ENCODE measurements at regions not wholly inside any gene's neighbourhood (a gene's known extent, or its start where the extent isn't known, plus 50 kb on each side); places are given as distances from the start of the nearest gene placed in this dataset.

DNA sequence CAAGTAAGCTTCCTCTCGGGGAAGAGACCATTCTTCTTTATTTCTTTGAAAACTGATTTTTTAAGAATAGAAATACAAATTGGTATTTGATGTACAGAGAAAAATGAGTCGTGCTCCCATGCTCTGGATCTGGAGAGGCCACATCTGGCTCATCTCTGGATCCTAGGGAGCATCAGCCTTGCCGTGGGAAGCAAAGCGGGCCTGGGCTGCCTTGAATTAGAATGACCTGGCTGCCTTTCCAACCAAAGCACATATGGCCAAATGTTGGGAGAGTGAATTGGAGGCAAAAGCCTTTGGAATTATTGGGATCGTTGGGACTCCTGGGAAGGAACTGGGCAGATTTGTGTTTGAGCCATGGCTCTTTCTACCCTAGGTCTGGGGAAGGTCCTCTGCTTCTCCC lies 80.0 kb downstream of the SLC25A47 start:
- POLR2A ChIA-PET (ENCODE audit: low non-redundant PET) = no interaction called here
- CTCF ChIA-PET = interaction anchor here (1.1 kb wide), 1 partner anchor 14 kb away, joined by 4 read pairs; no protein-coding TSS in a partner anchor
- no peak overlapping the region for H3K27ac ChIP-seq
- no peak for DNase-seq (ENCODE audit: low spot score)
- TF ChIP-seq, protein P1, sequence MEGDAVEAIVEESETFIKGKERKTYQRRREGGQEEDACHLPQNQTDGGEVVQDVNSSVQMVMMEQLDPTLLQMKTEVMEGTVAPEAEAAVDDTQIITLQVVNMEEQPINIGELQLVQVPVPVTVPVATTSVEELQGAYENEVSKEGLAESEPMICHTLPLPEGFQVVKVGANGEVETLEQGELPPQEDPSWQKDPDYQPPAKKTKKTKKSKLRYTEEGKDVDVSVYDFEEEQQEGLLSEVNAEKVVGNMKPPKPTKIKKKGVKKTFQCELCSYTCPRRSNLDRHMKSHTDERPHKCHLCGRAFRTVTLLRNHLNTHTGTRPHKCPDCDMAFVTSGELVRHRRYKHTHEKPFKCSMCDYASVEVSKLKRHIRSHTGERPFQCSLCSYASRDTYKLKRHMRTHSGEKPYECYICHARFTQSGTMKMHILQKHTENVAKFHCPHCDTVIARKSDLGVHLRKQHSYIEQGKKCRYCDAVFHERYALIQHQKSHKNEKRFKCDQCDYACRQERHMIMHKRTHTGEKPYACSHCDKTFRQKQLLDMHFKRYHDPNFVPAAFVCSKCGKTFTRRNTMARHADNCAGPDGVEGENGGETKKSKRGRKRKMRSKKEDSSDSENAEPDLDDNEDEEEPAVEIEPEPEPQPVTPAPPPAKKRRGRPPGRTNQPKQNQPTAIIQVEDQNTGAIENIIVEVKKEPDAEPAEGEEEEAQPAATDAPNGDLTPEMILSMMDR (conservative IDR thresholded peaks at IDR 0.05; ENCODE audit: low read depth) = no peak

DNA sequence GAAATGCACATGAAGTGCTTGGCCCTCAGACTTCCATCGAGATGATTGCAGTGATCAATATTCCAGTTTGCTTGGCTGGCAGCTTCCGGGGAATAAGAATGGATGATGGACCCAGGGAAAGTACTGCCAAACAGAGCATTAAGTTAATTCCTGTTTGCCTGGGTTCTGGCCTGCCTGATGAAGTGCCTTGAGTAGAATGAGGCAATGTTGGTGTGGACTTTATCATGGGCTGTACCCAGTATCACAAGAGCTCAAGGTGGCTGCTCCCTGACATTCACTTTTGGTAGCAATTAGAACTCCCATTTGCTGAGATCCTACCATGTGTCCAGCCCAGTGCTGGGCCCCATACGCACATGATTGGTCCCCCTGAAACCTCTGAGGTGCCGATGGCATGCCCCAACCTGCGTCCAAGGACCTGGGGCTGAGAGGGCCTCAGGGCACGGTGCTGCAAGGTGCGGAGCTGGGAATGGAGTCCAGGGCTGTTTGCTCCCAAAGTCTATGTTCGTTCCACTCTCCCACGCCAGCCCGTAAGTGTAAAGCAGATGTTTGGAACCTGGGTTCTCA lies 80.7 kb downstream of the SLC25A47 start:
- ChIA-PET CTCF (interaction anchor here (1.1 kb wide), 1 partner anchor 14 kb away, joined by 4 read pairs; no protein-coding TSS in a partner anchor), POLR2A (ENCODE audit: low non-redundant PET) (no interaction called here)
- DNase-seq (ENCODE audit: low spot score) = no peak
- TF ChIP-seq, protein P1 (conservative IDR thresholded peaks at IDR 0.05; ENCODE audit: low read depth) = no peak
- no peak overlapping the region for H3K27ac ChIP-seq

DNA sequence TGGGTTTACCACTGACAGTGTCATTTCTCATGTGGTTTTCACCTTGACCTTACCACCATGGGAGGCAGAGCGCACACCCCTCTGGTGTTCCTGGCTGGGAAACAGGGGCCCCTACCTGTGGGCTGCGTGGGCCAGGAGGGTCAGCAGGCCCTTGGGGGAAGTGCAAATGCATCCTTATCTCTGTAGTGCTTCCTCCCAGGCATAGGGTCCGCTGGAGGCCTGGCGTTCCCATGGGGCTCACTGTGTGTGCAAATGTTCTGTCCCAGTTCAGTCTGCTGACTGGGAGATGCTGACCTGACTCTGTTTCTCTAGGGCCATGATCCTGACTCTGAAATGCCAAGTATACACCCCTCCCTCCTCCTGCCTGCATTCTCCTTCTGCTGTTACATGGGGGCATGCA lies 81.3 kb downstream of the SLC25A47 start:
- no peak for DNase-seq (ENCODE audit: low spot score)
- TF ChIP-seq, protein P1 (conservative IDR thresholded peaks at IDR 0.05; ENCODE audit: low read depth) = no peak
- H3K27ac ChIP-seq = no peak overlapping the region
- CTCF ChIA-PET = interaction anchor here (0.7 to 1.1 kb wide), 2 partner anchors 13 to 597 kb away, joined by 4 read pairs; no protein-coding TSS in a partner anchor
- POLR2A ChIA-PET (ENCODE audit: low non-redundant PET) = no interaction called here

DNA sequence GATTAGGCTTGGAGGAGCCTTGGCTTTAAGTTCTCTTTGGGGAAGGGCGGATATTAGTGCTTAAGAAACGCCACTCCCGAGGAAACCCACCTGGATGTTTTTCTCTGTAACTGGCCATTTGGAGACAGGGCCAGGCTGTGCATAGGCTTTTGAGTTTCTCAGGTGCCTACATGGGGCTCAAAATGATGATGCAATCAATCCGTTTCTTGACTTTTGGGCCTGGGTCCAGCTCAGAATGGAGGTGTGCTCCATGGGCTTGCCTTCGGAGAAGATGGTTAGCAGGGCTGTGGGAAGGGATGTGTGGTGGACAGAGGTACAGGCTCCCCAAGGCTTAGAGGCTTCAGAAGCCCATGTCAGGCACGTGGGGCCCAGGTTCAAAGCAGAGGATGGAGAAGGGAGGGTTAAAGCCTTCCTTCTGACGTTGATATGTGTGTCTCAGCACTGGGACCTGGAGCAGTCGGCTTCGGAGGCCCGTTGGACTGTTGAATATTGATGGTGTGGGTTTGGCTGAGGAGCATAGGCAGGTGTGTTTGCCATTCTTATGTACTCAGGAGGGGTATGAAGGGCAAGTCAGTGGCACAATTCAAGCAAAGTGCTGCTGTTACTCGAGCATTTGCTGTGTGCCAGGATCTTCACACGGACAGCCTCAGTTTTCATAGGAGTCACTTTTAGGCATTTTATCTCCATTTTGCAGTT lies 82.8 kb downstream of the SLC25A47 start:
- no peak for DNase-seq (ENCODE audit: low spot score)
- CTCF ChIA-PET = interaction anchor here (0.5 to 2.7 kb wide), 2 partner anchors 22 to 243 kb away, joined by 3 to 10 read pairs; no protein-coding TSS in a partner anchor
- peak overlapping the region; percentile 73 for H3K27ac ChIP-seq
- POLR2A ChIA-PET (ENCODE audit: low non-redundant PET) = no interaction called here
- TF ChIP-seq, protein P1 (conservative IDR thresholded peaks at IDR 0.05; ENCODE audit: low read depth) = no peak

DNA sequence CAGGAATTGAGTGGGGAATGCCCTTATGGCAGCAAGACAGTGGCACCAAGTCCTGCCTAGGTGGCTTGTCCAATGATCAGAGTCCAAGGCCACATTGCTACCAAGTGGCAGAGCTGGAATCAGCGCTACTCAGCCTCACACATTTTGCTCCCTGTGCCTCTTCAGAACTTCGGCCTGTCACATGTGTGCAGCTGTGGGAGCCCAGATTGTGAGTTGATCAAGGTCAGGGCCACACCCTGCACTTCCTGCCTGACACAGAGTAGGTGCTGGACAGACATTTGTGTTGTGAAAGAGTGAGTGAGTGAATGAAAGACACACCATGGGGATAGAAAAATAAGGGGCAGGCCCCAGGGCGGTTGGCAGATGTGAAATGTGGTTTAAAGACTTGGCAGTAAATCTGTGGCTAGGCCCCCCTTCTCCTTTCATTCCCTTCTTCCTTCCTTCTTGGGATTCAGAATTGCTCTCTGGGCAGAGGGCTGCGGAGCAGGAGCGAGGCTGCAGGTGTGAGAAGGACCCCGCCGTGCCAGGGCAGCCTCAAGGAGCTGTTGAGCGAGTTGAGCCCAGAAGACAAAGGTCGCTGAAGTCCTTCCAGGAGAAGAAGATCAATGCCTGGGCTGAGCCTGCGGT lies 83.5 kb downstream of the SLC25A47 start:
- peak overlapping the region; percentile 73 for H3K27ac ChIP-seq
- ChIA-PET CTCF (interaction anchor here (2.7 kb wide), 1 partner anchor 23 kb away, joined by 10 read pairs; no protein-coding TSS in a partner anchor), POLR2A (ENCODE audit: low non-redundant PET) (no interaction called here)
- TF ChIP-seq, protein P1 (conservative IDR thresholded peaks at IDR 0.05; ENCODE audit: low read depth) = no peak
- peak; percentile 36 for DNase-seq (ENCODE audit: low spot score)

DNA sequence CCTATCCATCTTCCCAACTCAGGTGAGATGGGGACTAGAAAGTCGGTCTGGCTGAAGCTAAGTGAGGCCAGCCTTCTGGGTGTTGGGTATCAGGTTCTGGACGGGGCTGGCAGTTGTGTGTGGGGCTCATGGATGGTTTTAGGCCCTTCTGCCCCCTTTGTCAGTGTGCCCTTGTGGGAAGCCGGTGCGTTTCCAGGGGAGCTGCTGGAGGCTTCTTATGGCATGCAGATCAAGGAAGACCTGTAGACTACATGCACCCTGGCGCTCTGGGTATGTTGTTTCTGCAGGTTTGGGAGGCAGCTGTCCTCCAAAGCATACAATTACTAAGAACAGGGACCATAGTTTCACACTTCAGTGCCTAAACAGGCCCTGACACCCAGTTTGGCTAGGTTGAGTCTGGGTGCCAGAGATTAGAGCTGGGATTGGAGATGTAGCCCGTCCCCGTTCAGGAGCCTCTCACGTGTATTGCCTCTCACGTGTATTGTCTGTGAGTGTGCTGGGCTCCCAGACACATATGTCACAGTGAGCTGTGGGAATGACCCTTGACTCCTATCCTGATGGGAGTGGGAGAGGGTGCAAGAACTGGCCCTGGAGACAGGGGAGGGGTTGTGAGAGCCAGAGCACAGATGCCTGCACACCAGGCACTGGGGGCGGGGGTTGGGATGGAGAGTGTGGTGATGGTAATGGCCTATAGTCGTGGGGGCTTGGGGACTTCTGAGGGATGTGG lies 84.4 kb downstream of the SLC25A47 start:
- peak overlapping the region; percentile 73 for H3K27ac ChIP-seq
- ChIA-PET POLR2A (ENCODE audit: low non-redundant PET) (no interaction called here), CTCF (interaction anchor here (2.7 kb wide), 1 partner anchor 23 kb away, joined by 10 read pairs; no protein-coding TSS in a partner anchor)
- DNase-seq (ENCODE audit: low spot score) = no peak
- TF ChIP-seq, protein P1 (conservative IDR thresholded peaks at IDR 0.05; ENCODE audit: low read depth) = no peak

Measured in RWPE1 (cell line).